HEK293T (cell line): ENCODE measurements at regions not wholly inside any gene's neighbourhood (a gene's known extent, or its start where the extent isn't known, plus 50 kb on each side); places are given as distances from the start of the nearest gene placed in this dataset.

Experiments used
- BHLHE40 ChIP-seq: fragments of 450-650 bp; IDR thresholded peaks from 2 replicates; pipeline ENCODE4 v1.6.1; 2016; ENCODE audit warnings: mild to moderate bottlenecking, moderate library complexity, borderline replicate concordance
- FOXA1 ChIP-seq: fragments of 450-650 bp; IDR thresholded peaks from 2 replicates; pipeline ENCODE4 v1.6.1; 2016; ENCODE audit warnings: mild to moderate bottlenecking
- FOXM1 ChIP-seq: fragments of 450-650 bp; IDR thresholded peaks from 2 replicates; pipeline ENCODE4 v1.6.1; 2017; ENCODE audit warnings: mild to moderate bottlenecking, borderline replicate concordance
- L3MBTL2 ChIP-seq: fragments of 450-650 bp; conservative IDR thresholded peaks from 2 replicates; pipeline ENCODE4 v1.6.1; 2016; ENCODE audit warnings: mild to moderate bottlenecking
- LEF1 ChIP-seq: fragments of 450-650 bp; IDR thresholded peaks from 2 replicates; pipeline ENCODE4 v1.6.1; 2017; ENCODE audit warnings: mild to moderate bottlenecking, borderline replicate concordance
- PKNOX1 ChIP-seq: fragments of 450-650 bp; IDR thresholded peaks from 2 replicates; pipeline ENCODE4 v1.6.1; 2016
- SP1 ChIP-seq: fragments of 450-650 bp; IDR thresholded peaks from 2 replicates; pipeline ENCODE4 v1.6.1; 2017
- SUZ12 ChIP-seq: fragments of 450-650 bp; IDR thresholded peaks from 2 replicates; pipeline ENCODE4 v1.6.1; 2016; ENCODE audit warnings: mild to moderate bottlenecking
- TARDBP ChIP-seq: fragments of 450-650 bp; IDR thresholded peaks from 2 replicates; pipeline ENCODE4 v1.6.1; 2016
- ZNF384 ChIP-seq: fragments of 450-650 bp; IDR thresholded peaks from 2 replicates; pipeline ENCODE4 v1.6.1; 2016

GRCh38 chr11:42620796-42621195, 691.0 kb upstream of the API5 start:
- TF ChIP-seq LEF1 = no peak
- no peak for TF ChIP-seq ZNF384
- no peak for TF ChIP-seq BHLHE40
- no peak for TF ChIP-seq SP1
- TF ChIP-seq L3MBTL2 = no peak
- no peak for TF ChIP-seq FOXM1
- no peak for TF ChIP-seq PKNOX1
- TF ChIP-seq FOXA1 = no peak
- TF ChIP-seq SUZ12 = no peak
- no peak for TF ChIP-seq TARDBP
